ENCODE measurements at regions not wholly inside any gene's neighbourhood (a gene's known extent, or its start where the extent isn't known, plus 50 kb on each side); places are given as distances from the start of the nearest gene placed in this dataset.

DNA sequence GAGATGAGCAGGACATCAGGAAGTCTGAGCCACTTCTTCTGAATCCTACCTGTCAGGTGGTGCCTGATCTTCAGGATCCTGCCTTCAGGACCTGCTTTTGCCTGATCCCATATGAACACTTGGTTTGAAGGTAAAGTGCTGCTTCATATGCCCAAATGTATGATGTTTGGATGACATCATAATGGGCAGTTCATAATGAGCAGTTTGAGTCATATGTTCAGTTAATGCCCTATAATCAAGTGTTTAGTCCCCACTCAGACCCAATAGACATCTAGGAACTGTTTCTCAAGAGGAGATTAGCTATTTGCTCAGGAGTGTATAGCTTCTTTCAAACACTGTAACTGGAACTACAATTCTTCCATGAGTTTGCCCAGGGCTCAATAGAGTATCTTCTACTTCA, 58.8 kb downstream of the POLR1D start:
- H2BK15ac ChIP-seq (ENCODE audit: low read depth, low read length), result no peak overlapping the region
- H3K9ac ChIP-seq (ENCODE audit: extremely low read depth, insufficient read length, low read length), result no peak overlapping the region
- no peak overlapping the region for H3K14ac ChIP-seq (ENCODE audit: insufficient read depth, low read length)
- H3K4ac ChIP-seq (ENCODE audit: low read depth, low read length), result no peak overlapping the region
- no peaks in the 10 kb centered on the region for H3K23me2 ChIP-seq (ENCODE audit: insufficient read length, low read depth, low read length, poor library complexity, severe bottlenecking)
- H2BK20ac ChIP-seq (ENCODE audit: low read depth, low read length, poor library complexity, severe bottlenecking), result no peak overlapping the region
- no peak overlapping the region for H2AFZ ChIP-seq (ENCODE audit: low read length)
- H3K4me1 Mint-ChIP-seq, result no peaks in the 10 kb centered on the region
- H2BK120ac ChIP-seq (ENCODE audit: low read depth, low read length, poor library complexity, severe bottlenecking), result no peak overlapping the region
- H4K91ac ChIP-seq (ENCODE audit: insufficient read length, low read depth, low read length), result no peak overlapping the region
- no peak overlapping the region for H3K27ac Mint-ChIP-seq
- no peaks in the 10 kb centered on the region for H3K36me3 Mint-ChIP-seq (ENCODE audit: insufficient read depth in 1 of 3, low read depth in 3 of 3)
- no peaks in the 10 kb centered on the region for H3K79me2 ChIP-seq (ENCODE audit: insufficient read depth, low read length)
- no peaks in the 10 kb centered on the region for H3K79me1 ChIP-seq (ENCODE audit: insufficient read depth, low read depth, low read length, poor library complexity, severe bottlenecking)
- no peak overlapping the region for H3T11ph ChIP-seq (ENCODE audit: low read length)
- H3K9me3 ChIP-seq (ENCODE audit: control insufficient read depth, low read depth, low read length), result no peaks in the 10 kb centered on the region
- no peak overlapping the region for H3K23ac ChIP-seq (ENCODE audit: insufficient read length, low read depth, low read length)
- no peaks in the 10 kb centered on the region for H4K20me1 ChIP-seq (ENCODE audit: control insufficient read depth, insufficient read depth, insufficient read length)
- TF ChIP-seq, protein P1, sequence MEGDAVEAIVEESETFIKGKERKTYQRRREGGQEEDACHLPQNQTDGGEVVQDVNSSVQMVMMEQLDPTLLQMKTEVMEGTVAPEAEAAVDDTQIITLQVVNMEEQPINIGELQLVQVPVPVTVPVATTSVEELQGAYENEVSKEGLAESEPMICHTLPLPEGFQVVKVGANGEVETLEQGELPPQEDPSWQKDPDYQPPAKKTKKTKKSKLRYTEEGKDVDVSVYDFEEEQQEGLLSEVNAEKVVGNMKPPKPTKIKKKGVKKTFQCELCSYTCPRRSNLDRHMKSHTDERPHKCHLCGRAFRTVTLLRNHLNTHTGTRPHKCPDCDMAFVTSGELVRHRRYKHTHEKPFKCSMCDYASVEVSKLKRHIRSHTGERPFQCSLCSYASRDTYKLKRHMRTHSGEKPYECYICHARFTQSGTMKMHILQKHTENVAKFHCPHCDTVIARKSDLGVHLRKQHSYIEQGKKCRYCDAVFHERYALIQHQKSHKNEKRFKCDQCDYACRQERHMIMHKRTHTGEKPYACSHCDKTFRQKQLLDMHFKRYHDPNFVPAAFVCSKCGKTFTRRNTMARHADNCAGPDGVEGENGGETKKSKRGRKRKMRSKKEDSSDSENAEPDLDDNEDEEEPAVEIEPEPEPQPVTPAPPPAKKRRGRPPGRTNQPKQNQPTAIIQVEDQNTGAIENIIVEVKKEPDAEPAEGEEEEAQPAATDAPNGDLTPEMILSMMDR (conservative IDR thresholded peaks at IDR 0.05), result no peak
- H4K5ac ChIP-seq (ENCODE audit: insufficient read length, low read depth, low read length), result no peak overlapping the region
- H3K9me3 Mint-ChIP-seq, result no peaks in the 10 kb centered on the region
- H3K4me1 ChIP-seq (ENCODE audit: insufficient read depth, low read length), result no peaks in the 10 kb centered on the region
- H2BK5ac ChIP-seq (ENCODE audit: insufficient read length, low read length), result no peak overlapping the region
- H2BK12ac ChIP-seq (ENCODE audit: insufficient read length, low read depth, low read length), result no peak overlapping the region
- no peak overlapping the region for H3K4me3 Mint-ChIP-seq
- no peaks in the 10 kb centered on the region for H3K27me3 ChIP-seq (ENCODE audit: insufficient read depth, low read length)
- H3K27me3 Mint-ChIP-seq (ENCODE audit: low read depth), result peaks cover 31% of the 10 kb centered on the region
- H3K56ac ChIP-seq (ENCODE audit: insufficient read length, low read depth, low read length), result no peak overlapping the region
- no peak overlapping the region for H3K27ac ChIP-seq (ENCODE audit: insufficient read length, low read depth, low read length)
- H3K4me2 ChIP-seq (ENCODE audit: insufficient read depth, insufficient read length, low read length), result no peak overlapping the region
- no peak overlapping the region for H3K18ac ChIP-seq (ENCODE audit: insufficient read length, low read depth, low read length)
- DNase-seq, result no peak
- no peak overlapping the region for H4K8ac ChIP-seq (replicated peaks; ENCODE audit: insufficient read length, low read depth, low read length)
- H2AK5ac ChIP-seq (ENCODE audit: insufficient read length, low read length), result no peak overlapping the region
